Heart right ventricle (tissue), 16 donors: ENCODE measurements at regions not wholly inside any gene's neighbourhood (a gene's known extent, or its start where the extent isn't known, plus 50 kb on each side); places are given as distances from the start of the nearest gene placed in this dataset.

Experiments
- ATAC-seq, 8 donors: fragments of 200-7000 bp; cut with Tn5 transposase; one replicate each; pipeline ENCODE4 v1.9.1; 2020; ENCODE audit warnings: mild to moderate bottlenecking in 8 of 8, moderate library complexity in 8 of 8, moderate number of reproducible peaks in 1 of 8
- DNase-seq, 2 donors: peaks; one replicate each; pipeline ENCODE4 v3.0.0-alpha.2; 2020
- H3K27ac ChIP-seq, 10 donors: fragments of 200-600 bp; sonication (generic) in 2 of 10; one replicate each; pipeline versions ENCODE4 v1.5.0 to v1.8.0; 2020 to 2022; ENCODE audit warnings: mild to moderate bottlenecking in 3 of 10
- H3K27me3 ChIP-seq, 7 donors: fragments of 200-600 bp; one replicate each; pipeline ENCODE4 v1.8.0; 2021 to 2022; ENCODE audit warnings: mild to moderate bottlenecking in 2 of 7
- H3K36me3 ChIP-seq, 9 donors: fragments of 200-600 bp; sonication (generic) in 1 of 9; one replicate each; pipeline versions ENCODE4 v1.5.0 to v1.8.0; 2020 to 2022; ENCODE audit warnings: mild to moderate bottlenecking in 2 of 9
- H3K4me1 ChIP-seq, 9 donors: fragments of 200-600 bp; sonication (generic) in 1 of 9; one replicate each; pipeline versions ENCODE4 v1.5.0 to v1.8.0; 2020 to 2022; ENCODE audit warnings: mild to moderate bottlenecking in 4 of 9
- H3K4me3 ChIP-seq, 10 donors: fragments of 200-600 bp; sonication (generic) in 2 of 10; one replicate each; pipeline versions ENCODE4 v1.5.0 to v1.8.0; 2020 to 2022; ENCODE audit warnings: mild to moderate bottlenecking in 7 of 10, moderate library complexity in 2 of 10
- H3K9me3 ChIP-seq, 11 donors: fragments of 200-600 bp in 10 of 11; sonication (generic) in 2 of 11; one replicate each; pipeline versions ENCODE4 v1.5.0 to v1.8.0; 2013 to 2022; ENCODE audit warnings: mild to moderate bottlenecking in 2 of 11, control low read depth in 1 of 11, moderate library complexity in 1 of 11
- CTCF ChIP-seq, 9 donors: fragments of 200-600 bp; sonication (generic) in 2 of 9; IDR thresholded peaks; one replicate each; pipeline versions ENCODE4 v1.5.0 to v1.8.0; 2021 to 2022; ENCODE audit warnings: antibody characterized with exemption in 9 of 9, mild to moderate bottlenecking in 5 of 9, moderate library complexity in 1 of 9
- WGBS, 2 donors: extraction: QIAGEN DNeasy Blood & Tissue Kit; methylation state at CpG; one replicate each; pipeline ENCODE4 v1.1.7; 2013; ENCODE audit warnings: inconsistent platforms in 1 of 2; 5-methylcytosine and 5-hydroxymethylcytosine counted together
- intact Hi-C, 10 donors: fragments of 100-400 bp; cut with DNase I; formaldehyde crosslinking; loops; one replicate each; pipeline versions ENCODE4 v1.11.1 to v1.14.2; 2022
- donor health status: Arrhythmogenic right ventricular cardiomyopathy.
- donor health status: ischemic (EF 13 %, LVEDD 7.1; RV severe dilation, severe dysfunction).
- donor health status: healthy with polysubstance abuse.
- donor health status: DM: no; HTN: yes; CAD: no.
- donor health status: DM: no; HTN: no; CAD: no.
- donor health status: ischemic (EF 25% LVEDD 6.9; RV normal size, moderate dysfunction).
- donor health status: ischemic (EF 25% LVEDD 5.7; RV mildly dilated, moderate dysfunction).
- donor health status: healthy.
- donor health status: DM: yes; HTN: yes; CAD: no.
- donor health status: Ischemic cardiomyopathy.
- donor health status: ischemic (EF 35%, LVEDD 5.7; RV mildly dilated, moderate dysfunction).
- donor health status: nonischemic (EF 11% LVEDD 7.7; RV severe dilation, severe dysfunction).
- donor health status: DM: yes; HTN: yes; CAD: no.
- donor health status: PGD.
- donor health status: ischemic (EF 29% LVEDD 5.4; RV normal size, mild dysfunction).
- donor health status: nonischemic (EF 23%, LVEDD 6.1; RV moderate dilation, normal function).

- intact Hi-C loops: no loop called here
- Histone ChIP-seq H3K9me3 (peaks cover 0 to 35% (median 9%) of the 10 kb centered on the region in 11 donors), H3K36me3 (no peaks in the 10 kb centered on the region), H3K27ac (no peak overlapping the region), H3K27me3 (peaks cover 0 to 33% (median 5%) of the 10 kb centered on the region in 7 donors), H3K4me1 (no peaks in the 10 kb centered on the region), H3K4me3 (no peak overlapping the region)
- TF ChIP-seq CTCF (IDR thresholded peaks at IDR 0.05): no peak
- 63 to 71% methylated on average over 3 of the region's 3 CpGs for WGBS, 2 donors
- no peak for DNase-seq
- ATAC-seq: no peak
Measured at GRCh38 chr2:569681-570080, 107.5 kb downstream of the TMEM18 start.

DNA sequence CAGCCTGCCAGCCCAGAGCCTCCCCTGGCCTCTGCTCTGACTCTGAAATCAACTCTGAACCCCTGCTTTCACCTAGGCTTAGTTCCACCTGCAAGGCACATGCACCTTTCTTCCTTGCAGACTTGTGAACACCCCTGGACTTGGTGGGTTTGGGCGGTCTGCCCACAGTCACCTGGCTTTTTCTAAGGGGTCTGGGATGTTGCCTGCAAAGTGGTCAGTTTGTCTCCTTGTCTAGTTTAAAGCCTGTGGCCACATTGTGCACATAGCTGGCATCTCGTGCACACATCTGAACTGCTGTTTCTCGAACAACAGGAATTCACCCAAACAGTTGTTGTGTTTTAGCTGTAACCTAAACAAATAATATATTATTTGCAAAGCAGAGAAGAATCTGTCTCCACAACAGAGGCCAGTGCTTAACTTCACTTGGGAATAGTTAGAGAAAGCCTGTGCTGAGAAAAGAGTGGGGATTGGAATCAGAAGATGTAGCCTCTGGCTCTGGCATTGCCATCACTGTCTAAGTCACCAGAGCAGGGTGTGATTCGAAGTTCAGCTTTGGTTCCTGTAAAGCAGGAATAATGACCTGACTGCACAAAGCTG is 108.5 kb downstream of the TMEM18 start:
- peak overlapping the region in 2 of 10 donors; percentile 4 to 11 for H3K27ac ChIP-seq
- no peaks in the 10 kb centered on the region for H3K36me3 ChIP-seq
- intact Hi-C loops: no loop called here
- DNase-seq (no peak), ATAC-seq (no peak)
- no peaks in the 10 kb centered on the region for H3K4me1 ChIP-seq
- no peak overlapping the region for H3K4me3 ChIP-seq
- peaks cover 0 to 43% (median 6%) of the 10 kb centered on the region in 7 donors for H3K27me3 ChIP-seq
- peaks cover 0 to 29% (median 9%) of the 10 kb centered on the region in 11 donors for H3K9me3 ChIP-seq
- WGBS, 2 donors: 71 to 72% methylated on average over 4 of the region's 4 CpGs
- no peak for TF ChIP-seq CTCF (IDR thresholded peaks at IDR 0.05)

DNA sequence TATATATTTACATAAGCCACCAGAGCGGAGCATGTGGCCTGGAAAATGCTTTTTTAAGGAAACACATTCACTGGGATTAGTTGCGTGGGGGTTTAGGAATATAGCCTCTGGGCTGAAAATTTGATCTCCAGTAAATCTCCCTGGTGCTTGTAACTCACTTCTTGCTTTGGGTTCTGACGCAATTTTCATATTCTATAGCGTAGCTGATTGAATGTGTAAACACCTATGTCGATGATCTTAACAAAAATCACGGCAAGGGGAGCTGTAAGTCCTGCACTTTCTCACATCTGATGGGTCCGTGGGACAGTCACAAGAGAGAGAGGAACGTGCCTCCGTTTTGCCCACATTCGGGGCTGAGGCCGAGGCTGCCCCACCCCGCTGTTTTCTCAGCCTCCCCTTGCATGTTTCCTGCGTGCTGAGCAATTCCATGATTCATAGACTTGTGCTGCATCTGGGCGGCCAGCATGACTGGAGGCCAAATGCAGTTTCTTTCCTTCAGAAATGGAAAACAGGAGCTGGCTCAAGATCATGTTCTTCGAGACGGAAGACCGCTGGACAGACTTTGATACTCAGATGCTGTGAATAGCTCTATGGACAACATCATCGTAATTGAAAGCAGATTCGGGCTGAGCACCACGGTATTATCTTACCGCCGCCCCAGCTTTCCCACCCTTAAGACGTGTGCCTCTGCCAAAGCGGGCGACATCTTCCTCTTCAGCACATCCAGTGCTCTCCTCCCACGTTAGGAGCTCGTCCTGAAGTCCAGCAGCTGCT is 109.2 kb downstream of the TMEM18 start:
- no peaks in the 10 kb centered on the region for H3K36me3 ChIP-seq
- no peak overlapping the region for H3K4me3 ChIP-seq
- intact Hi-C loops: no loop called here
- no peak for TF ChIP-seq CTCF (IDR thresholded peaks at IDR 0.05)
- peak in 7 of 8 donors; percentile 17 to 85 (median 69) for ATAC-seq
- peak overlapping the region in 4 of 10 donors; percentile 4 to 34 (median 10) for H3K27ac ChIP-seq
- H3K27me3 ChIP-seq: peaks cover 0 to 48% (median 6%) of the 10 kb centered on the region in 7 donors
- 66 to 68% methylated on average over 27 of the region's 27 CpGs for WGBS, 2 donors
- peaks cover 0 to 28% (median 9%) of the 10 kb centered on the region in 11 donors for H3K9me3 ChIP-seq
- DNase-seq: peak in 1 of 2 donors; percentile 18
- H3K4me1 ChIP-seq: no peaks in the 10 kb centered on the region

DNA sequence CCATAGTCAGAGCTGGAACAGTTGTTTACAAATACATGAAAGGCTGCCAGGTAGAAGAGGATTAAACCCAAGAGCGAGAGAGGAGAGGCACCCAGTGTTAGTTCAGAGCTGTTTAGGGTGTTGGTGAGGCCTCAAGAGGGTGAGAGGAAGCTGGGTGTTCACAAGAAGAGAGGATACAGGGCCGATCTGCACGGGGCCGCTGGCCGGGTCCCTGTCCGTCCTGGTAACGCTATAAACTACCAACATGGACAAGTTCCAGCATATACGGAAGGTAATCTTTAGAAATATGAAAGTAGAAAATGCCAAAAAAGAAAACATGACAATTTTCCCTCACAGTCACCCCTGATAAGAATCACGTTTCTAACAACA is 109.7 kb downstream of the TMEM18 start:
- no peaks in the 10 kb centered on the region for H3K36me3 ChIP-seq
- H3K27ac ChIP-seq: no peak overlapping the region
- TF ChIP-seq CTCF (IDR thresholded peaks at IDR 0.05): no peak
- H3K9me3 ChIP-seq: peaks cover 0 to 23% (median 9%) of the 10 kb centered on the region in 11 donors
- ATAC-seq (no peak), DNase-seq (no peak)
- H3K4me3 ChIP-seq: no peak overlapping the region
- intact Hi-C loops: no loop called here
- peaks cover 0 to 48% (median 10%) of the 10 kb centered on the region in 7 donors for H3K27me3 ChIP-seq
- WGBS, 2 donors: 82 to 86% methylated on average over 9 of the region's 9 CpGs
- H3K4me1 ChIP-seq: no peaks in the 10 kb centered on the region
